Stimulated activated CD8-positive, alpha-beta memory T cell treated with anti-CD3 and anti-CD28 coated beads, Interleukin-15, amount 100 ng/mL, for 24 hours (primary cell): ENCODE measurements at regions not wholly inside any gene's neighbourhood (a gene's known extent, or its start where the extent isn't known, plus 50 kb on each side); places are given as distances from the start of the nearest gene placed in this dataset.
"Not testable (repeated sequence)": the region's sequence is repeated elsewhere in the genome, so short reads cannot be mapped to it uniquely, and the experiment has no call there.

Experiments
- DNase-seq: peaks from one replicate; pipeline ENCODE4 v3.0.0-alpha.2; 2020; ENCODE audit warnings: low read depth

DNA sequence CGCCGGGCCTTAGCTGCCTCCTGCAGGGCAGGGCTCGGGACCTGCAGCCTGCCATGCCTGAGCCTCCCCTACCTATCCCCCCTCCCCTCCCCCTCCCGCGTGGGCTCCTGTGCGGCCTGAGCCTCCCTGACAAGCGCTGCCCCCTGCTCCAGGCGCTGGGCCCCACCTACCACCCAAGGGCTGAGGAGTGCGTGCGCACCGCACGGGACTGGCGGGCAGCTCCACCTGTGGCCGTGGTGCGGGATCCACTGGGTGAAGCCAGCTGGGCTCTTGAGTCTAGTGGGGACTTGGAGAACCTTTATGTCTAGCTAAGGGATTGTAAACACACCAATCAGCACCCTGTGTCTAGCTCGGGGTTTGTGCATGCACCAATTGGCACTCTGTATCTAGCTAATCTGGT lies 554.6 kb upstream of the ACTRT1 start:
- not testable (repeated sequence) for DNase-seq

DNA sequence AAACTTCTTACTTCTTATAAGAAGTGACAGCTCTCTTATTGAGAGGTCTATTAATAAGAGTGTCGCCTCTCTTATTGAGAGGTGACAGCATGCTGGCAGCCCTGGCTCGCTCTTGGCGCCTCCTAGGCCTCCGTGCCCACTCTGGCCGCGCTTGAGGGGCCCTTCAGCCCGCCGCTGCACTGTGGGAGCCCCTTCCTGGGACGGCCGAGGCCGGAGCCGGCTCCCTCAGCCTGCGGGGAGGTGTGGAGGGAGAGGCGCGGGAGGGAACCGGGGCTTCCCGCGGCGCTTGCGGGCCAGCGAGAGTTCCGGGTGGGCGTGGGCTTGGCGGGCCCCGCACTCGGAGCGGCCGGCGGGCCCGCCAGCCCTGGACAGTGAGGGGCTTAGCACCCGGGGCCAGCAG lies 554.2 kb upstream of the ACTRT1 start:
- not testable (repeated sequence) for DNase-seq

DNA sequence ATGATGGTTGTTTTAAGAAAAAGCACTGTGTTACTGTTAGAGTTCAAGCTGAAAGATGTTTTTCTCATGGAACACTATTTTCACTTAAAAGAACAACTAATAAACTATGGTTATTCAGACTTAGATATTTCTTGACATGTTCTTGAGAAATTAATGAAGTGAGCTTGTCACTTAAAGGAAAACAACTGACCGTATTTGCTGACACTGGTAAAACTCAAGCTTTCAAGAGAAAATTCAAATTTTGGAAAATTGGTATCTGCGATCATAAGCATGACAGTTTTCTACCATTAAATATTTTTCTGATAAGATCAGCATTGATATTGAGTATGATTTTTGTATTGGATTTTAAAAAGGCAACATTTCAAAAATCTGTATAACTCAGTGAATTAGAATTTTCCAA lies 549.5 kb upstream of the ACTRT1 start:
- no peak for DNase-seq

DNA sequence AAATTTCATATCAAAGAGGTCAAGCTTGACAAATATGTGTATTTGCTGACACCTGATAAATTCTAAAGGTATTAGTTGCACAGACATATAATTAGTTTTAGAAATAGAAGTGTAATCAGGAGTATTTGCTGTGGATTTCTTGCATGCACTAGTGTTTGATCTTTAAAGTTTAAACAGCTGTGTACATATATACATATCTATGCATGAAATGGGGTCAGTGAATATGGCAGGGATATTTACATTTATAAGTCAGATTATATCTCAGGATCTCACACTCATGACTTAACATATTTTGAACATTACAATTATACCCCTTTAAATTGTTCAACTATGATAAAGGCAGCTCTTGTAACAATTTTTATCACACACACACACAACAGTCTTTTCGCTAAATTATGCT lies 547.4 kb upstream of the ACTRT1 start:
- no peak for DNase-seq

DNA sequence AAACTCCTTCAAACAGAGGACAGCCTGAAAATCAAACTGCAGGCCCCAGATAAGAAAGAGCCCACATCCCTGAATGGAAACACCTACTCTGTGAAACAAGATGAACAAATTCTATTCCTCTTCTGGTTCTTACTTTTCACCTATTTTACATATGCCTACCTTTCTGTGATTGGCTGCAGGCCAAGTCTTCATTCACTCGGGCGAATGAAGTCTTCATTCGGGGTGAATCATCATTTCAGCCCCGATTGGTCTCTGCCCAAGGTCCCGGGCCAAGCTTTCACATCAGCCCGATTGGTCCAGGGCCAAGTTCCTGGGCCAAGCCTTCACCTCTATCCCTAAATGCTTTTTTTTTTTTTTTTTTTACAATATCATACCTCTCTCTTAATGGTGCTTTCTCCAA lies 529.8 kb upstream of the ACTRT1 start:
- DNase-seq: no peak

DNA sequence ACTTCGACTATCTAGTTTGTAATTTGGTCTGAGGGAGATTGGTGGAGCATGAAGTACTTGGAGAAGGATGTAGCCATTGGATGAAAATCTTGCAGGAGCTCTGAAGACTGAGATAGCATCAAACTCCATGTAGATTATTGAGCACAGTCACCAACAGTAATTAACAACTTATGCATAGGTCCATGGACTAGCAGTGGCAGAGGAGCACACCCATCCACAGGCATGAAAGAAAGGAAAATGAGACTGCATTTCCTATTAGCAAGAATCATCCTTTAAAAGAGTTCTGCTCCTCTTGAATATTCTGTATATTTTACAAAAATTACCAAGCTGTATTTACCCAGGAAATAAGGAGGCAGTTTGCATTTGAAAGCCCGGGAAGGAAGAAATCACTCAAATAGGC lies 529.4 kb upstream of the ACTRT1 start:
- no peak for DNase-seq

DNA sequence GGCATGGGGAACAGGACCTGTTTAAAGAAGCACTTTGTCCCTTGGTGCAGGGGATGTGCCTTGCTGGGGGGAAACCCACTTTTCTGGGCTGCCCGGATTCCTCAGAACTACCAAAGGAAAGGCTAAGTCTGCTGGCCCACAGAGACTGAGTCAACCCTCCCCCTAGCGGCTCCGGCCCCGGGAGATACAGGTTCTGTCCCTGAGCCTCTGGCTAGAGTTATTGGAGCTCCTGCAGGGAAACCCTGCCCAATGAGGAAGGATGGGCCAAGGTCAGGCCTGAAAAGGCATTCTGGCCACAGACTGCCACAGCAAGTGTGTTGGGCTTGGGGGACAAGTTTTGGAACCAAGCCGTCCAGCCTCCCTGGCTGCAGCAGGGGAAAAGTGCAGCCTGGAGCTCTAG lies 490.9 kb upstream of the ACTRT1 start:
- no peak for DNase-seq

DNA sequence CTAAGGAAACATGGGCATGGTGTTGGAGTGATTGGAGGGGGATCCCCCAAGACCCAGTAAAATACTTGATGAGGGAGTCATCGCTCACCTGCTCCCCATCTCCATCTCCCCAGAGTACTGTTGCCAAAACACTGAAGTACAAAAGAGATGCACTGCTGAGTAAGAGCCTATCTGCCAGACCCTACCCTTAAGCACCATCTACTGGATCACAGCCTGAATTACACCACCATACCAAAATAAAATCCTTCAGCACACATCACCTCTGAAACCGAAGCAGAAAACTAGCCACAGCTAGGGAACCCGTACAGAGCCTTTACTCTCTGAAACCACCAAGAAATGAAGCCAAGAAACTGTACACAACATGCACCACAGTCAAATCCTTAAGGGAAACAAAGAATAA lies 466.3 kb upstream of the ACTRT1 start:
- no peak for DNase-seq

DNA sequence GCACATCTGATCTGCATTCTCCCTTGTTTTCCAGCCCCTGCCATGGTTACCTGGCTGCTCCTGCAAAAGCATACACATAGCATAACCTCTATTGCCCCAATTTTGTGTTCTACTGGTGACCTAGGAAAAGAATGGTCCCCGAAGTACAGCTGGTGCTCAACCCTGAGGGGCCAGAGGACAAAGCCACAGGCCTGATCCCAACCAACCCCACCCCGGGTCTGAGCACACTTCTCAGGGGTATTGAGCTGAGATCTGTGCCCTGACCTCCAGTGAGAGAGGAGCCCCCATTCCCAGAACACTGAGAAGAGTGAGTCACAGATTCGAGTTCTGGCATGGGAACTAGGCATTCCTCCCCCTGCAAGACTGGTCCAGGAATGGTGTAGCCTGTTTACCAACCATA lies 465.5 kb upstream of the ACTRT1 start:
- DNase-seq: no peak

DNA sequence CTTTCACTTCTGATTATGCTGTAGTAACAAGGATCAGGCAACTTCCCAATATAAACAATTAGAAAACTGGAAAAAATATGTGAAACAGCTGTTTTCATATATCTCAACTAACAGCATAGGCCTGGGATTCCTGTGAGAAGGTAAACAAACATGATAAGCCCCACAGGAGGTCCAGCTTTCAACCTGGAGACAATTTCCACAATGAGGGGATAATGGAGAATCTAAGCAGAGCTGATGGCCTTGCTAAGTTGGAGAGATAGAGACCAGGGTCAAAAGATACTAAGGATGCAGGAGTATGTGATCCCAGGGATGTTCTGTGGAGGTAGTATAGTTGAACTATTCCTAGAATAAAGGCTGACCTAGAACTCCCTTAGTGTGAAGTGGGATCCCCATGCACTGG lies 452.3 kb upstream of the ACTRT1 start:
- no peak for DNase-seq

DNA sequence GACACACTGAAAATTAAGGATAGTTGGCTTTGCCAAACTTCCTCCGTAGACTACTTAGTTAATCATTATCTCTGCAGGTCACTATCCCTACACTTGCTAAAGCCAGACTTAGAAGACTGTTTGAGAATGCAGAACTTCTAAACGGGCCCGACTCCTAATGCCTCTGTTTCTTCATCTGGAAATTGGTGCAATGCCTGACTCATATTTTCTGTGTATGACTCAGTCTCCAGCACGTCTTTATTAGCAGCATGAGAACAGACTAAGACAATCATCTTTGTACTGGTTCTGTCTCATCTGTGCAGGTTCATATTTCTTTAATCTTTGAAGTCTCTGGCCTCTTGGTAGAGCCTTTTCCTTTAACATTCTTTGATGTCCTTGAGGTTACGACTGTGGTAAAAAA lies 411.9 kb upstream of the ACTRT1 start:
- no peak for DNase-seq

DNA sequence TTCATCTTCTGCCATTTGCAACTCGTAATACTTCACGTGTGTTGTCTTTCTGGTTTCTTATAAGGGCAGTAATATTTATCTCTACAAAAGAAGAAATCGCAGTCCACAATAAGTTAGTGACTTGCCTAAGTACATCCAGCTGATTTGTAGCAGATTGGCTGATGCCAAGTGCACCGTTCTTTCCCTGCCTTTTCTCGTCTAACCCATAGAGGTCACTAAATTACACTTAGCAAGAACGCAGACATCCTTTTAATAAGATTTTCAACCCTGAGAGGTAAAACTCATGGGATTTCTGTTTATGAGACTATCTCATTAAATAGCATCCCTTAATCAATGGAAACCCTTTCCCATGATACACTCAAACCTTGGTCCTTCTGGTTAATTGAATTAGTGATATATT lies 408.6 kb upstream of the ACTRT1 start:
- no peak for DNase-seq

DNA sequence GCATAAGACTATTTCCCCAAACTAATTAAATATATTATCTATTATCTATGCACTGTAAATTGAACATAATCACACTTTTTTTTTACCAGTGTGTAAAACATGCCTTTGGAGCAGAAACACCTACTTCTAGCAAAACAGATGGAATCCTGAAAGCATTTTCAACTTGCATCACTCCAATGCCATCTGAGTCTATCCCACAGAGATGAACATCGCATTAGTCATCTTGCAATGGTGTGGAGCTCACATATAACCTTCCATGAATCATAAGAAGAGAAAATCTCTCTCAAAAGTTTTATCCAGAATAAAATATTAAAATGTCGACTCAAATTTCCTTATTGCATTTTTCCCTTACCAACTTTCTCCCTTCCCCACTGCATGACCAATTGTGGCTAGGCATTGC lies 406.7 kb upstream of the ACTRT1 start:
- DNase-seq: no peak

DNA sequence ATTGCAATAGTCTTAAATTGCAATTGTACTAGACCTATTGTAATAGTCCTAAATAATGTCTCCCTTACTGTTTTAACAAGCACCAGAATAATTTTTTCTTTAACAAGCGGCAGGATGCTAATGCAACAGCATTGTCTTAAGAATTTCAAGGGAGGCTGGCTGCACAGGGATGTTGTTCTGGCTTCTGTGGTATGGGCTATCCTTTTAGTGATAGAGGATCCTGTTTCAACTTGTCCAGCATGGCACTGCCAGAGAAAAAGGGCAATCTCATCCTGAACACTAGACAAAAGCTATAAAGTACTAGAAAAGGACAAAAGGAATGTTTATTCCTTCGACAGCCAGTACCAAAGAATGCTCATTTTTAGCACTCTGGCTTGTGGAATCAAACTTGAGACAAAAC lies 405.5 kb upstream of the ACTRT1 start:
- DNase-seq: no peak

DNA sequence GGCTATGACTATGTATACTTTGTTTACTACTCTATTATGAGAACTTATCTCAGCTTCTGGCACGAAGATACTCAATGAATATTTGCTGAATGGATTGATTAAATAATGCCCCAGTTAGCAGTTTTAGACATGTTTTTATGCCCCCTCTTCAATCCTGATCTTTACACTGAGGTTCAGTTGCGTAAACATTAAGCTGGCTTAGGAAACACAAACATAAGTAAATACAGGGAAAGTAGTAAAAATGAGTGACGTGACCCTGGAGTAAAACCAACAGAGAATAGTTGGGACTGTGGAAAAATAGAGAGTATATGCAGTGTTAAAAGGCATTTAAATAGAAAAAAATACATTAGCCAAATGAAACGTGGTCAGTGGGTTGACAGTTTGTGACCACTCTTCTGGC lies 387.0 kb upstream of the ACTRT1 start:
- DNase-seq: no peak

DNA sequence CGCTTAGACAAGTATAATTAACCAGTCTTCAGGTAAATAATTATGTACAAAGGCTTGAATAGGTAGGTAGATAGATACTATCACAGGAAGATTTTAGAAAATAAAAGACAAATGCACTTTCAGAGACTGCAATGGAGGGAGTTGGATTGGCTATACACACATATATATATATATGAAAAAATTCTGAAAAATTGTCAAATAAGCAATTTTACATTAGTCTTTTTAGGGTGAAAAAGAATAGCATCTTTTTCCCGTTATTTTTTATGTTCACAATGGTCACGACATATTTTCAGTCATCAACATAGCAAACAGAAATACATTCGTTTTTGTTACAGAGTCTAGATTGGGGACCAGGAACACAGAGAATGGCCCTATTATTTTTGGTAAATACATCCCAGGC lies 385.9 kb upstream of the ACTRT1 start:
- DNase-seq: no peak

DNA sequence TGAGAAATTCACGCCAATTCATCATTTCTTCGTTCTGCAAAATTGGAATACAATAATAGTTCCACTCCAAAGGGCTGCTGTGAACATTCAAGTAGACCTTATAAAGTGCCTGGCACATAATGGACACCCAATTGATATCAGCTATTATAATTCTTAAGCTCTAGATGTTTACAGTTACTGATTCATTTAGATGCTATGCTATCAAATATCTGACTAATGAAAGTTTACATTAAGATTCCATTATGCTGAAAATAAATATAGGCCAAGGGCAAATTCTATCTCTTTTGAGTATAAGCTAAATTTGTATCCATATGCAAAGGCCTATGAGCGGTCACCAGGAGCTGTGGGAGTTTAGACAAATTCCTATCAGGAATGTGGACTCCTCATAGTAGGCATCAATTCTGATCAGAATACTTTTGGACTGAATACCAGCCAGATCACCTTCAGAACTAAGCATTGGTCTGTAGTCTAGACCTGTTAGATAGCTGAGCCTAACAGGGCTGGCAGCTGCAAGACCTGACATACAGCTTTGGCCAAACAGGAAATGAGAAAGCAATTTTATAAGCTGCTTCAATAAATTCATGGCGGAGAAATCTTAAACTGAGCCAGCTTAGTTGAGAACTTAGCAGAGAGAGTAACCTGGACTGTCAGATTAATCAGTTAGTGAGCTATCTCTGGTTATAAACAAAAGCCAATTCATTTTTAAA lies 384.3 kb upstream of the ACTRT1 start:
- DNase-seq: no peak

DNA sequence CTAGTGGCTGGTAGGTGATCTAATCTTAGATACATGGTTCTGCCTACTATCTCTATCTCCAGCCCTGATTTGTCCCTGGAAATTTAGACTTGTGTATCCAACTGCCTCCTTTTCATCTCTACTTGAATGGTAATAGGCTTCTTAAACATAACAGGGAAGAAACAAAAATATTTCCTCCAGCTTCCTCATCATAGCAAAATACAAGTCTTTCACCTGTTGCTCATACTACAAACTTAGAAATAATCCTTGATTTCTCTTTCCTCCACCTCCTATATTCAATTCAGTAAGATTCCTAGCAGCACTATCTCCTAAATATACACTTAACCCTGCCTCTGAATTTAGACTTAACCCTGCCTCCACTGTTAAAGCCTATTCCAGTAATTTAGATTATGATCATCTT lies 373.3 kb upstream of the ACTRT1 start:
- no peak for DNase-seq

DNA sequence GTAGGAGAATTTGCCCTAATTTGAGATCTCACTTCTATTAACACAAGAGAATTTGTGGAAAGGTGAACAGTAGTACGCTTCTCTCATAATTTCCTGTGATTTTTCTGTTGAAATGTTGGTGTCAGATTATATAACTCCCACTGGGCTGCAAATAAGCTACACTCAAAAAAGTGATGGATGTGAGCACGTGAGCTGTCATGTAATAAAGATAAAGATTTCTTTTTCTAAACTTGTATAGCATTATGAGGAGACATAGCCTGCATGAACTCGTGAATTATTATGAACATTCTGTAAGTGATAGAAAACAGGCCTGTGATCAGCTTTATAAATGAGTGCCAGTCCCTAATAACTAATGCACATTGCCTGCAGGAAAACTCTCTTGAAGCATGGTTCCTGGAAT lies 356.6 kb upstream of the ACTRT1 start:
- no peak for DNase-seq

DNA sequence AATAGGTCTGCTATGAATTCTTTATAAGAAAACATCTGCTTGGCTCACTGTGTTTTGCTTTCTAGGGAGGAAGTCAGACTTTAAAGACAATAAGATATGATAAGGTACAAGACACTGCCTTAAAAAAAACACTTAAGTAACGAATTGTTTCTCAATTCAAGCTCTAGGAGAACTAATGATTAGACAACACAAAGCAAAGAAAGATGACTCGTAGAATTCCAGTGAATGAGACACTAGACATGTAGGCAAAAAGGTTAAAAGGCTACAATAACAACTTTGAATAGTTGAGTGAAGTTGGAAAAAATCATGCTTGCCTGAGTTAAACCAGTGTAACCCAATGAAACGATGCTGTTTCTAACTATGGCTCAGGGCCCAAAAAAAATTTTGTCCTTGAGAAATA lies 344.4 kb upstream of the ACTRT1 start:
- DNase-seq: no peak

DNA sequence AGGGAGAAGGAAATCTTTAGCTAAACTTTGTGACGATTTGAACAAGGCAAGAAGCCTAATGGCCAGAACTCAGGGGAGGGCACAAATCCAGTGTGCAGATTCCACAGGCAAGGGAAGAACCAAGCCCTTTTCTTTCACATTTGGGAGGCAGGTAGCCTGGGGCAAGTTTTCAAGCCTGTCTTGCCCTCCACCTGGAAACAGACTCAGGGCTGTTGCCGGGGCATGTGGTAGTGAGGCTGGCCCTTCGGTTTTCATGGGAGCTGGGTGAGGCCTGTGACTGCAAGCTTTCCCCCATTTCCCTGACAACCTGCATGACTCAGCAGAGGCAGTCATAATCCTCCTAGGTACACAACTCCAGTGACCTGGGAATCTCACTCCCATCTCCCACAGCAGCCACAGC lies 331.6 kb upstream of the ACTRT1 start:
- not testable (repeated sequence) for DNase-seq

DNA sequence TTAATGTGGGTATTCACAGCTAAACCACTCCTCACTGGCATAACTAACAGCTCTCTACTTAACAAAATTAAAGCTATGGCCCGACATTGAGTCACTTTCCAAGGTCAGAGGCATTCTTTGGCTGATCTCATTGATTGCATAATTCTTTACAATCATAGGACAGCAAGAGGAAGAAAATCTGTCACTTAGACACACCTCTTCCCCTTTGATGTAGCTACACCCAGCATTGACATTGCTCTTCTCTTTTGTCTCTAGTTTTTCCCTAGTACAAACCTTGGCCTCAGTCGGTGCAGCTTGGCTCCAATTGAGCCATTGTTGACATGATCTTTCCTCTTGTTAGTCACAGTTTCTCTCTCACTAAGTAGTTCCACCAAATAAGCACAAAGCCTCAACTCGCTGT lies 313.3 kb upstream of the ACTRT1 start:
- no peak for DNase-seq

DNA sequence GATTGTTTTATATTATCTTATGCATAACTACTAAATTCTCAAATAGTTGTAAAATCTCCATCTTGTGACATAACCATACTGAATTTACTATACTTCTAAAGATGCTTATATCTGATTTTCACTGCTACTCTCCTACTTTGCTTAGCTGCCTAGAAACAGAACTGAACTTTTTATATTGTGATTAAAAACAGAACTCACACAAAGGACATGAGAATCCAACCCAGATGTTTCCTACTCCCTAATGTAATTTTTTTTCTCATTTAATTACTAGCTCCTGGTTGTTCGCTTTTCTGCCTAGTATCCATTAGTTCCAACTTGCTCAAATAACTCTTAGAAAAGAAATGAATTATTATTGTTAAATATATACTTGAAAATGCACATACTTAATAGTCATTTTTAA lies 283.5 kb upstream of the ACTRT1 start:
- no peak for DNase-seq

DNA sequence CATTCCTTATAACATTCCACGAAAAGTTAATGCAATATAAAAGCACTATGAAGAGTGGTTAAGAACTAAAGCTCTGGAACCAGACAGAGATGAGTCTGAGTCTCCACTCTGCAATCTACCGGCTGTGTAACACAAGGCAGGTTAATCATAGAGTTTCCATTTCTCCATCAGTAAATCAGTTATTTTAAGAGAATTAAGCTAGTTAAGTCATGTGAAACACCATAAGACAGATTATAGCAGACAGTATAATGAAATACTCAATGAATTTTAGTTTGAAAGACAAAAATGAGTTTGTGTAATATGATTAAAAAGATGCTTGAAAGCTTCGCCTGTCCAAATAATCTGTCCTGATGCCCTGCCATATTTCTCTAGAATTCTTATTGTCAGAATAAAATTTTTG lies 282.6 kb upstream of the ACTRT1 start:
- no peak for DNase-seq

DNA sequence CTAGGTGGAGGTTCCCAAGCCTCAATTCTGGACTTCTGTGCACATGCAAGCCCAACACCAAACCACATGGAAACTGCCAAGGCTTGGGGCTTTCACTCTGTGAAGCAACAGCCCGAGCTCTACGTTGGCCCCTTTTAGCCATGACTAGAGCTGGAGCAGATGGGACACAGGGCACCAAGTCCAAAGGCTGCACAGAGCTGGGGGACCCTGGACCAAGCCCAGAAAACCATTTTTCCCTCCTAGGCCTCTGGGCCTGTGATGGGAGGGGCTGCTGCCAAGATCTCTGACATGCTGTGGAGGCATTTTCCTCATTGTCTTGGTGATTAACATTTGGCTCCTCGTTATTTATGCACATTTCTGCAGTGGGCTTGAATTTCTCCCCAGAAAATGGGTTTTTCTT lies 258.7 kb upstream of the ACTRT1 start:
- DNase-seq: no peak
